SK-N-SH (cell line): ENCODE measurements at regions not wholly inside any gene's neighbourhood (a gene's known extent, or its start where the extent isn't known, plus 50 kb on each side); places are given as distances from the start of the nearest gene placed in this dataset.
A peak's percentile ranks its signal among the peaks of the same experiment; 100 is the strongest.

Source experiments
- CTCF ChIA-PET: fragments of 300-600, 350-600 bp; formaldehyde crosslinking; extraction: SDS; loops from one replicate; lab custom pipeline; 2021; lab: Yijun Ruan, JAX
- POLR2A ChIA-PET: fragments of 350-600 bp; sonication (Branson Sonifier 250); formaldehyde crosslinking; extraction: SDS; loops from one replicate; lab custom pipeline; 2020; ENCODE audit warnings: antibody characterized with exemption, inconsistent platforms; lab: Yijun Ruan, JAX
- DNase-seq: peaks from one replicate; pipeline ENCODE4 v3.0.0; 2012
- H2AFZ ChIP-seq: fragments of 200-600 bp; sonication (generic); 2 replicates; pipeline ENCODE4 v1.8.1; 2016; ENCODE audit warnings: antibody characterized with exemption, mild to moderate bottlenecking, low read depth
- H3F3A ChIP-seq: fragments of 200-600 bp; sonication (generic); replicated peaks from 2 replicates; pipeline ENCODE3; 2016; ENCODE audit warnings: antibody characterized with exemption, mild to moderate bottlenecking; ENCODE audit not compliant: insufficient read depth
- H3K27ac ChIP-seq, 2 experiments: fragments of 200-500 bp in 1 of 2; fragments of 200-600 bp in 1 of 2; sonication (Bioruptor generic) in 1 of 2; sonication (generic), shearing (Covaris generic) in 1 of 2; 2 replicates each; pipeline versions ENCODE4 v1.5.1 to v1.6.1; 2014 to 2016; ENCODE audit warnings: low read depth in 2 of 2, inconsistent platforms in 1 of 2, low read length in 1 of 2, mild to moderate bottlenecking in 1 of 2, mixed read lengths in 1 of 2
- H3K27me3 ChIP-seq: fragments of 200-600 bp; sonication (generic), shearing (Covaris generic); 2 replicates; pipeline ENCODE4 v1.6.1; 2016; ENCODE audit warnings: mixed run types; ENCODE audit not compliant: insufficient read depth
- H3K36me3 ChIP-seq, 2 experiments: fragments of 200-500 bp in 1 of 2; fragments of 200-600 bp in 1 of 2; sonication (Bioruptor generic) in 1 of 2; sonication (generic) in 1 of 2; replicated peaks in 1 of 2; 2 replicates each; pipeline versions ENCODE3 to v1.5.1; 2014 to 2016; ENCODE audit warnings: low read length in 1 of 2, mild to moderate bottlenecking in 1 of 2; ENCODE audit not compliant: insufficient read depth in 2 of 2, control insufficient read depth in 1 of 2
- H3K4me1 ChIP-seq, 2 experiments: fragments of 200-500 bp in 1 of 2; fragments of 200-600 bp in 1 of 2; sonication (Bioruptor generic) in 1 of 2; sonication (generic), shearing (Covaris generic) in 1 of 2; 2 replicates each; pipeline versions ENCODE4 v1.5.1 to v1.6.1; 2014 to 2016; ENCODE audit warnings: low read depth in 1 of 2, low read length in 1 of 2, mixed run types in 1 of 2; ENCODE audit not compliant: insufficient read depth in 2 of 2, control insufficient read depth in 1 of 2
- H3K4me2 ChIP-seq: fragments of 200-600 bp; sonication (generic), shearing (Covaris generic); 2 replicates; pipeline ENCODE4 v1.6.1; 2017; ENCODE audit warnings: mixed run types
- H3K4me3 ChIP-seq, 2 experiments: fragments of 200-500 bp in 1 of 2; fragments of 200-600 bp in 1 of 2; sonication (Bioruptor generic) in 1 of 2; sonication (generic), shearing (Covaris generic) in 1 of 2; 2 replicates each; pipeline versions ENCODE4 v1.5.1 to v1.8.1; 2014 to 2016; ENCODE audit warnings: low read depth in 2 of 2, inconsistent platforms in 1 of 2, low read length in 1 of 2, mild to moderate bottlenecking in 1 of 2, mixed read lengths in 1 of 2, moderate library complexity in 1 of 2
- H3K79me2 ChIP-seq: fragments of 200-600 bp; sonication (generic); 2 replicates; pipeline ENCODE4 v1.8.1; 2017; ENCODE audit warnings: mild to moderate bottlenecking; ENCODE audit not compliant: insufficient read depth
- H3K9ac ChIP-seq: fragments of 200-600 bp; sonication (generic); 2 replicates; pipeline ENCODE4 v1.6.1; 2017; ENCODE audit warnings: mixed run types
- H3K9me2 ChIP-seq: fragments of 200-600 bp; sonication (generic); 2 replicates; pipeline ENCODE4 v1.6.1; 2017; ENCODE audit warnings: mixed run types
- H3K9me3 ChIP-seq: fragments of 200-600 bp; sonication (generic); 2 replicates; pipeline ENCODE4 v1.6.1; 2017; ENCODE audit warnings: mixed run types, mild to moderate bottlenecking, moderate library complexity
- H4K20me1 ChIP-seq: fragments of 200-600 bp; sonication (generic); 2 replicates; pipeline ENCODE4 v1.6.1; 2017; ENCODE audit warnings: mild to moderate bottlenecking, mixed run types; ENCODE audit not compliant: insufficient read depth
- CHD2 ChIP-seq: fragments of 150-350 bp; IDR thresholded peaks from 2 replicates; pipeline ENCODE4 v1.6.1; 2018; ENCODE audit warnings: low read length; ENCODE audit not compliant: partially characterized antibody
- EP300 ChIP-seq, 2 experiments: IDR thresholded peaks; 2 replicates each; pipeline versions ENCODE4 v1.4.0 to v1.6.1; 2012; ENCODE audit warnings: borderline replicate concordance in 1 of 2, low read depth in 1 of 2, low read length in 1 of 2
- EZH2phosphoT487 ChIP-seq: fragments of 200-600 bp; sonication (generic); IDR thresholded peaks from 2 replicates; pipeline ENCODE4 v1.6.1; 2017; ENCODE audit warnings: low read depth, mixed run types, mild to moderate bottlenecking, antibody characterized with exemption, moderate library complexity, borderline replicate concordance
- FOXM1 ChIP-seq: IDR thresholded peaks from 2 replicates; pipeline ENCODE4 v1.4.0; 2012; ENCODE audit warnings: low read depth, mild to moderate bottlenecking
- GATA2 ChIP-seq: sonication (generic); formaldehyde crosslinking; IDR thresholded peaks from 2 replicates; pipeline ENCODE4 v1.5.0; 2020; ENCODE audit warnings: mild to moderate bottlenecking, missing genetic modification reagents
- IRF3 ChIP-seq: fragments of 150-350 bp; IDR thresholded peaks from 2 replicates; pipeline ENCODE4 v1.6.1; 2016; ENCODE audit warnings: mild to moderate bottlenecking, low read depth, low read length
- JUND ChIP-seq: IDR thresholded peaks from 2 replicates; pipeline ENCODE4 v1.4.0; 2012
- MEF2A ChIP-seq: IDR thresholded peaks from 2 replicates; pipeline ENCODE4 v1.4.0; 2012; ENCODE audit warnings: low read depth, borderline replicate concordance
- MXI1 ChIP-seq: IDR thresholded peaks from 2 replicates; pipeline ENCODE4 v1.6.1; 2012; ENCODE audit warnings: mild to moderate bottlenecking, low read depth, low read length, improper control_type of control experiment
- NRF1 ChIP-seq: IDR thresholded peaks from 2 replicates; pipeline ENCODE4 v1.6.1; 2012; ENCODE audit warnings: low read depth, mild to moderate bottlenecking, low read length
- POLR2AphosphoS5 ChIP-seq: IDR thresholded peaks from 2 replicates; pipeline ENCODE4 v1.6.1; 2012; ENCODE audit warnings: low read depth, low read length
- RAD21 ChIP-seq: IDR thresholded peaks from 2 replicates; pipeline ENCODE4 v1.6.1; 2012; ENCODE audit warnings: mild to moderate bottlenecking, low read length
- RCOR1 ChIP-seq: fragments of 150-350 bp; IDR thresholded peaks from 2 replicates; pipeline ENCODE4 v1.6.1; 2017; ENCODE audit warnings: antibody characterized with exemption, low read length
- RFX5 ChIP-seq: IDR thresholded peaks from 2 replicates; pipeline ENCODE4 v1.6.1; 2012; ENCODE audit warnings: mild to moderate bottlenecking, improper control_type of control experiment, low read length
- SIN3A ChIP-seq: IDR thresholded peaks from 2 replicates; pipeline ENCODE4 v1.6.1; 2012; ENCODE audit warnings: low read depth, mild to moderate bottlenecking, low read length, moderate library complexity, borderline replicate concordance
- USF1 ChIP-seq: IDR thresholded peaks from 2 replicates; pipeline ENCODE4 v1.4.0; 2012; ENCODE audit warnings: low read depth, borderline replicate concordance
- USF2 ChIP-seq: fragments of 150-350 bp; IDR thresholded peaks from 2 replicates; pipeline ENCODE4 v1.6.1; 2017; ENCODE audit warnings: antibody characterized with exemption, low read length, low read depth, borderline replicate concordance
- YY1 ChIP-seq: IDR thresholded peaks from 2 replicates; pipeline ENCODE4 v1.4.0; 2012; ENCODE audit warnings: low read depth, mild to moderate bottlenecking
- WGBS: methylation state at CpG from one replicate; pipeline ENCODE4 v1.1.6; 2017; ENCODE audit warnings: low lambda C conversion rate; 5-methylcytosine and 5-hydroxymethylcytosine counted together
- TF ChIP-seq, protein P1 (sequence below): IDR thresholded peaks from 2 replicates; pipeline ENCODE4 v1.4.0; 2012; ENCODE audit warnings: low read depth
- TF ChIP-seq, protein P2 (sequence below): IDR thresholded peaks from 2 replicates; pipeline ENCODE4 v1.6.1; 2012; ENCODE audit warnings: mild to moderate bottlenecking, low read depth, low read length, moderate library complexity

DNA sequence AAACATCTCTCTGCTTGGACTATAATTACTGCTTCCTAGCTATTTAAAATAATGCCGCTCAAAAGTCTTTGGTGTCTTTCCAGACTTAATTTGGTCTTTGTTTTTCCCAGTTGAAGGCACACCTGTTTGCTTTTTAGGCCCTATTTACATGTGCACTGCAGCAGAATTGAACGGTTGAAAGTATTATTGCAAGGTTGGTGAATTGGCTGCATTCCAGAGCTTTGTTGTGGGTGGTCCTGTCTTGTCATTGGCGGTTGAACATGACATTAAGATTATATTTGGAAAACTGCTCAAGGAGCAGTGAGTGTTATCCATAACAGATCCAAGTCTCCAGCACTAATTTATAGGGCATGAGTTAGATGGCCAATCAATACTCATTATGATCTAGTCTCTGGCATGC is 656.3 kb downstream of the PTPRC start:
- Histone ChIP-seq H4K20me1 (no peaks in the 10 kb centered on the region), H3K4me3 (no peak overlapping the region), H3K9me2 (no peaks in the 10 kb centered on the region), H3F3A (peaks cover 29% of the 10 kb centered on the region), H2AFZ (no peak overlapping the region), H3K79me2 (no peaks in the 10 kb centered on the region), H3K27ac (no peak overlapping the region), H3K4me2 (no peak overlapping the region), H3K27me3 (no peaks in the 10 kb centered on the region), H3K9me3 (no peaks in the 10 kb centered on the region), H3K4me1 (peaks cover 22 to 26% of the 10 kb centered on the region in 2 experiments; a peak in 3 of 4 replicates), H3K36me3 (no peaks in the 10 kb centered on the region), H3K9ac (no peak overlapping the region)
- WGBS = 85% methylated on average over 3 of the region's 3 CpGs
- ChIA-PET CTCF (no interaction called here), POLR2A (no interaction called here)
- no peak for TF ChIP-seq YY1
- TF ChIP-seq, protein P1, sequence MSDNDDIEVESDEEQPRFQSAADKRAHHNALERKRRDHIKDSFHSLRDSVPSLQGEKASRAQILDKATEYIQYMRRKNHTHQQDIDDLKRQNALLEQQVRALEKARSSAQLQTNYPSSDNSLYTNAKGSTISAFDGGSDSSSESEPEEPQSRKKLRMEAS = no peak
- TF ChIP-seq MEF2A = no peak
- TF ChIP-seq IRF3 = no peak
- TF ChIP-seq POLR2AphosphoS5 = no peak
- TF ChIP-seq CHD2 = no peak
- TF ChIP-seq FOXM1 = no peak
- TF ChIP-seq, protein P2, sequence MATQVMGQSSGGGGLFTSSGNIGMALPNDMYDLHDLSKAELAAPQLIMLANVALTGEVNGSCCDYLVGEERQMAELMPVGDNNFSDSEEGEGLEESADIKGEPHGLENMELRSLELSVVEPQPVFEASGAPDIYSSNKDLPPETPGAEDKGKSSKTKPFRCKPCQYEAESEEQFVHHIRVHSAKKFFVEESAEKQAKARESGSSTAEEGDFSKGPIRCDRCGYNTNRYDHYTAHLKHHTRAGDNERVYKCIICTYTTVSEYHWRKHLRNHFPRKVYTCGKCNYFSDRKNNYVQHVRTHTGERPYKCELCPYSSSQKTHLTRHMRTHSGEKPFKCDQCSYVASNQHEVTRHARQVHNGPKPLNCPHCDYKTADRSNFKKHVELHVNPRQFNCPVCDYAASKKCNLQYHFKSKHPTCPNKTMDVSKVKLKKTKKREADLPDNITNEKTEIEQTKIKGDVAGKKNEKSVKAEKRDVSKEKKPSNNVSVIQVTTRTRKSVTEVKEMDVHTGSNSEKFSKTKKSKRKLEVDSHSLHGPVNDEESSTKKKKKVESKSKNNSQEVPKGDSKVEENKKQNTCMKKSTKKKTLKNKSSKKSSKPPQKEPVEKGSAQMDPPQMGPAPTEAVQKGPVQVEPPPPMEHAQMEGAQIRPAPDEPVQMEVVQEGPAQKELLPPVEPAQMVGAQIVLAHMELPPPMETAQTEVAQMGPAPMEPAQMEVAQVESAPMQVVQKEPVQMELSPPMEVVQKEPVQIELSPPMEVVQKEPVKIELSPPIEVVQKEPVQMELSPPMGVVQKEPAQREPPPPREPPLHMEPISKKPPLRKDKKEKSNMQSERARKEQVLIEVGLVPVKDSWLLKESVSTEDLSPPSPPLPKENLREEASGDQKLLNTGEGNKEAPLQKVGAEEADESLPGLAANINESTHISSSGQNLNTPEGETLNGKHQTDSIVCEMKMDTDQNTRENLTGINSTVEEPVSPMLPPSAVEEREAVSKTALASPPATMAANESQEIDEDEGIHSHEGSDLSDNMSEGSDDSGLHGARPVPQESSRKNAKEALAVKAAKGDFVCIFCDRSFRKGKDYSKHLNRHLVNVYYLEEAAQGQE = no peak
- no peak for TF ChIP-seq USF2
- no peak for TF ChIP-seq EZH2phosphoT487
- no peak for TF ChIP-seq RAD21
- no peak for DNase-seq

GRCh38 chr1:199297174-199297573 is 658.3 kb downstream of the PTPRC start:
- Histone ChIP-seq H3K4me3 (no peak overlapping the region), H3K79me2 (no peaks in the 10 kb centered on the region), H3K4me1 (peaks cover 8 to 12% of the 10 kb centered on the region in 2 experiments), H4K20me1 (no peaks in the 10 kb centered on the region), H3K9me2 (no peaks in the 10 kb centered on the region), H3K4me2 (no peak overlapping the region), H3K27ac (peak overlapping the region in 1 of 2 experiments; percentile 88; a peak in 2 of 4 replicates), H3K36me3 (no peaks in the 10 kb centered on the region), H3K9ac (no peak overlapping the region), H3K27me3 (no peaks in the 10 kb centered on the region), H3F3A (peaks cover 28% of the 10 kb centered on the region), H3K9me3 (no peaks in the 10 kb centered on the region), H2AFZ (no peak overlapping the region)
- DNase-seq = no peak
- CTCF ChIA-PET = no interaction called here
- POLR2A ChIA-PET = no interaction called here
- TF ChIP-seq YY1 = no peak
- TF ChIP-seq NRF1 = no peak
- no peak for TF ChIP-seq RCOR1
- TF ChIP-seq POLR2AphosphoS5 = no peak
- TF ChIP-seq CHD2 = no peak
- TF ChIP-seq GATA2 (CRISPR knock-in tag) = no peak
- no peak for TF ChIP-seq USF2
- TF ChIP-seq EZH2phosphoT487 = no peak
- no peak for TF ChIP-seq JUND
- no peak for TF ChIP-seq MXI1
- no peak for TF ChIP-seq RFX5
- no peak for TF ChIP-seq EP300 (IDR thresholded peaks at IDR 0.05; ENCODE audit: borderline replicate concordance in 1 of 2, low read depth in 1 of 2, low read length in 1 of 2)
- no peak for TF ChIP-seq SIN3A
- TF ChIP-seq RAD21 = no peak
- TF ChIP-seq USF1 = no peak
